K562 (cell line): ENCODE measurements at regions not wholly inside any gene's neighbourhood (a gene's known extent, or its start where the extent isn't known, plus 50 kb on each side); places are given as distances from the start of the nearest gene placed in this dataset.

Experiments used
- ATAC-seq: fragments of 200-7000 bp; cut with Tn5 transposase; 3 replicates; pipeline ENCODE4 v1.9.1; 2020; ENCODE audit warnings: moderate library complexity
- BruUV-seq: library from RNA; stranded (reverse); fragments of 400-500 nt; replicated peaks from 2 replicates; lab custom pipeline; 2021; lab: Mats Ljungman, UMichigan
- CTCF ChIA-PET: fragments of 300-600 bp; formaldehyde crosslinking; extraction: SDS; loops from one replicate; lab custom pipeline; 2021; ENCODE audit warnings: low intra/inter-chr PET ratio; lab: Yijun Ruan, JAX
- POLR2A ChIA-PET: fragments of 300-600, 350-650 bp; sonication (Branson Sonifier 250); formaldehyde crosslinking; extraction: SDS; loops from one replicate; lab custom pipeline; 2021; ENCODE audit warnings: antibody characterized with exemption, inconsistent platforms; lab: Yijun Ruan, JAX
- DNase-seq, 4 experiments: peaks; one replicate each; pipeline versions ENCODE4 v3.0.0 to v3.0.0-alpha.2; 2011 to 2018; ENCODE audit warnings: low spot score in 3 of 4, mixed read lengths in 3 of 4; ENCODE audit errors: extremely low read depth in 1 of 4
- FAIRE-seq: peaks from 2 replicates; lab custom pipeline; 2011; peaks lifted over from hg19 to GRCh38; lab: Jason Lieb, UNC
- H2AFZ ChIP-seq: 2 replicates; pipeline ENCODE4 v1.6.0; 2011; ENCODE audit warnings: low read depth, low read length, control low read depth, inconsistent platforms
- H3K27ac ChIP-seq: fragments of 200-600 bp; 3 replicates; pipeline ENCODE4 v1.8.0; 2011; ENCODE audit warnings: low read depth, mild to moderate bottlenecking, control low read depth, inconsistent platforms, low read length, moderate library complexity, mixed read lengths; ENCODE audit errors: extremely low read depth
- H3K27me3 ChIP-seq, 2 experiments: fragments of 300-600 bp in 1 of 2; 2 replicates in 1 of 2; 3 replicates in 1 of 2; pipeline versions ENCODE4 v1.6.0 to v1.8.0; 2011; ENCODE audit warnings: inconsistent platforms in 2 of 2, low read length in 2 of 2, mild to moderate bottlenecking in 1 of 2, mixed read lengths in 1 of 2, moderate library complexity in 1 of 2; ENCODE audit not compliant: control insufficient read depth in 2 of 2, insufficient read depth in 2 of 2
- H3K36me3 ChIP-seq: fragments of 300-600 bp; 3 replicates; pipeline ENCODE4 v1.8.0; 2011; ENCODE audit warnings: mild to moderate bottlenecking, low read length, inconsistent platforms; ENCODE audit not compliant: control insufficient read depth, insufficient read depth
- H3K4me1 ChIP-seq, 2 experiments: fragments of 200-600 bp in 1 of 2; replicated peaks in 1 of 2; 2 replicates in 1 of 2; 3 replicates in 1 of 2; pipeline versions ENCODE4 v1.5.1 to v1.8.0; 2011; ENCODE audit warnings: inconsistent platforms in 2 of 2, low read length in 2 of 2, mild to moderate bottlenecking in 1 of 2, mixed read lengths in 1 of 2, moderate library complexity in 1 of 2; ENCODE audit not compliant: control insufficient read depth in 2 of 2, insufficient read depth in 2 of 2
- H3K4me2 ChIP-seq: 2 replicates; pipeline ENCODE4 v1.6.1; 2011; ENCODE audit warnings: low read length, control low read depth, inconsistent platforms, mixed read lengths; ENCODE audit not compliant: insufficient read depth
- H3K4me3 ChIP-seq: fragments of 200-600 bp; sonication (generic), shearing (Covaris generic); 2 replicates; pipeline ENCODE4 v1.5.1; 2016; ENCODE audit warnings: control low read depth, inconsistent platforms
- H3K79me2 ChIP-seq: fragments of 200-600 bp; 3 replicates; pipeline ENCODE4 v1.8.0; 2011; ENCODE audit warnings: low read length, inconsistent platforms; ENCODE audit not compliant: control insufficient read depth, insufficient read depth
- H3K9ac ChIP-seq, 2 experiments: 2 replicates each; pipeline versions ENCODE4 v1.6.0 to v1.6.1; 2011; ENCODE audit warnings: low read depth in 2 of 2, low read length in 2 of 2, control low read depth in 1 of 2, inconsistent platforms in 1 of 2, mild to moderate bottlenecking in 1 of 2, mixed read lengths in 1 of 2; ENCODE audit not compliant: insufficient read depth in 1 of 2
- H3K9me1 ChIP-seq: one replicate; pipeline ENCODE4 v1.6.0; 2011; ENCODE audit warnings: inconsistent platforms, mild to moderate bottlenecking, low read length, moderate library complexity; ENCODE audit not compliant: control insufficient read depth, insufficient read depth
- H3K9me3 ChIP-seq: replicated peaks from 2 replicates; pipeline ENCODE4 v1.5.1; 2011; ENCODE audit warnings: low read depth, low read length, inconsistent platforms; ENCODE audit not compliant: control insufficient read depth, insufficient read depth
- H4K20me1 ChIP-seq: replicated peaks from 2 replicates; pipeline ENCODE4 v1.6.1; 2011; ENCODE audit warnings: low read length, inconsistent platforms, mixed read lengths; ENCODE audit not compliant: control insufficient read depth, insufficient read depth
- CC2D1A ChIP-seq: fragments of 450-650 bp; IDR thresholded peaks from 2 replicates; pipeline ENCODE4 v1.6.1; 2017; ENCODE audit warnings: mild to moderate bottlenecking
- ETS2 ChIP-seq: IDR thresholded peaks from 2 replicates; pipeline ENCODE4 v1.6.1; 2016; ENCODE audit warnings: borderline replicate concordance, missing genetic modification characterization, mild to moderate bottlenecking, moderate library complexity, missing compliant biosample characterization; ENCODE audit not compliant: poor library complexity, severe bottlenecking
- ETV6 ChIP-seq, 3 experiments: fragments of 150-350 bp in 1 of 3; sonication (generic) in 1 of 3; formaldehyde crosslinking in 1 of 3; IDR thresholded peaks; 2 replicates each; pipeline versions ENCODE4 v1.6.1 to v1.8.0; 2014 to 2022; ENCODE audit warnings: borderline replicate concordance in 2 of 3, low read depth in 2 of 3, antibody characterized with exemption in 1 of 3, low read length in 1 of 3, mild to moderate bottlenecking in 1 of 3, missing genetic modification reagents in 1 of 3
- MAX ChIP-seq: sonication (generic); formaldehyde crosslinking; IDR thresholded peaks from 2 replicates; pipeline ENCODE4 v1.9.0; 2022; ENCODE audit warnings: mild to moderate bottlenecking, missing genetic modification reagents
- RHOXF2B ChIP-seq: fragments of 250-450 bp; sonication (Bioruptor Pico); conservative IDR thresholded peaks from 2 replicates; pipeline ENCODE4 v1.5.1; 2021
- TCF7 ChIP-seq: sonication (generic); IDR thresholded peaks from 2 replicates; pipeline ENCODE4 v1.6.1; 2016; ENCODE audit warnings: antibody characterized with exemption, borderline replicate concordance
- TEAD1 ChIP-seq, 2 experiments: fragments of 450-650 bp in 1 of 2; sonication (generic) in 1 of 2; formaldehyde crosslinking; IDR thresholded peaks; 2 replicates each; pipeline versions ENCODE4 v1.4.0 to v1.8.0; 2020 to 2022; ENCODE audit warnings: mild to moderate bottlenecking in 2 of 2, missing genetic modification reagents in 1 of 2
- U2AF2 ChIP-seq: fragments of 200-400 bp; formaldehyde crosslinking; optimal IDR thresholded peaks from 2 replicates; pipeline ENCODE3; 2017; ENCODE audit warnings: low read depth, mild to moderate bottlenecking, low read length
- ZNF263 ChIP-seq: sonication (generic); formaldehyde crosslinking; IDR thresholded peaks from 2 replicates; pipeline ENCODE4 v1.8.0; 2022; ENCODE audit warnings: mild to moderate bottlenecking, missing genetic modification reagents, borderline replicate concordance
- ZNF830 ChIP-seq: fragments of 250-450 bp; sonication (Bioruptor Pico); IDR thresholded peaks from 2 replicates; pipeline ENCODE4 v1.5.0; 2021; ENCODE audit warnings: mild to moderate bottlenecking
- WGBS: fragments of 100-300 bp; shearing (Covaris generic); methylation state at CpG from one replicate; pipeline ENCODE4 v1.1.6; 2016; ENCODE audit warnings: low coverage, mixed read lengths; ENCODE audit not compliant: insufficient coverage; ENCODE audit errors: missing lambda C conversion rate; 5-methylcytosine and 5-hydroxymethylcytosine counted together
- in situ Hi-C: fragments of 300-500 bp; cut with MboI; formaldehyde crosslinking; loops from 4 replicates; pipeline ENCODE4 v1.15.0; 2018; ENCODE audit warnings: inconsistent platforms, mixed read lengths
- intact Hi-C: fragments of 100-400 bp; cut with micrococcal nuclease; formaldehyde crosslinking; loops from 2 replicates; pipeline ENCODE4 v1.14.2; 2022
- TF ChIP-seq, protein P1 (sequence below): sonication (generic); formaldehyde crosslinking; IDR thresholded peaks from 2 replicates; pipeline ENCODE4 v1.8.0; 2022; ENCODE audit warnings: mild to moderate bottlenecking, missing genetic modification reagents
- TF ChIP-seq, protein P2 (sequence below): fragments of 150-350 bp; IDR thresholded peaks from 2 replicates; pipeline ENCODE4 v1.6.1; 2014; ENCODE audit warnings: low read depth, mild to moderate bottlenecking, low read length, borderline replicate concordance

DNA sequence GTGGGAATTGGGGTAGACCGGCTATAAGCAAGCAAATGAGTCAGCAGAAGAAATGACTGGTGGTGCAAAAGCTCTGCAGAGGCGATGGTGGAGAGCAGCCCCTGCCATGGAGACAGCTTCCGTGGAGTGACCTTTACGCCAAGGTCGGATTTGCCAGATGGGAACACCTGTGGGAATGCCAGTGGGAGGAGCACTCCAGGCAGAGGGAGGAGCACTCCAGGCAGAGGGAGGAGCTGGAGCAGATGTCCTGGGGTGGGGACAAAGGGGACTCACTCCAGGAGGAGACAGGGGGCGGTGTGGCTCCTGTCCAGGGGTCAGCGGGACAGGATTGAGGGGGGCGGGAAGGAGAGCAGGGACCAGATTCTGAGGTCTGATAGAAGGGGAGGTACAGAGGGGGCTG lies 258.8 kb upstream of the CTBP2 start:
- Histone ChIP-seq H3K27me3 (peaks cover 5 to 38% of the 10 kb centered on the region in 2 experiments; a peak in 4 of 5 replicates), H3K9me3 (no peaks in the 10 kb centered on the region), H3K27ac (no peak overlapping the region), H3K79me2 (no peaks in the 10 kb centered on the region), H3K9me1 (no peaks in the 10 kb centered on the region), H3K4me2 (no peak overlapping the region), H3K4me1 (no peaks in the 10 kb centered on the region), H3K36me3 (no peaks in the 10 kb centered on the region), H3K4me3 (no peak overlapping the region), H2AFZ (no peak overlapping the region), H3K9ac (no peak overlapping the region), H4K20me1 (no peaks in the 10 kb centered on the region)
- intact Hi-C loops = no loop called here
- ChIA-PET POLR2A (no interaction called here), CTCF (no interaction called here)
- FAIRE-seq (no peak), ATAC-seq (no peak), DNase-seq (no peak)
- BruUV-seq = no TSS peak
- WGBS = 3% methylated on average over 5 of the region's 8 CpGs
- in situ Hi-C loops = no loop called here
- TF ChIP-seq CC2D1A = no peak
- TF ChIP-seq TCF7 = no peak
- peak; percentile 68 for TF ChIP-seq ZNF263 (CRISPR knock-in tag)
- no peak for TF ChIP-seq ZNF830 (CRISPR knock-in tag)
- no peak for TF ChIP-seq U2AF2

DNA sequence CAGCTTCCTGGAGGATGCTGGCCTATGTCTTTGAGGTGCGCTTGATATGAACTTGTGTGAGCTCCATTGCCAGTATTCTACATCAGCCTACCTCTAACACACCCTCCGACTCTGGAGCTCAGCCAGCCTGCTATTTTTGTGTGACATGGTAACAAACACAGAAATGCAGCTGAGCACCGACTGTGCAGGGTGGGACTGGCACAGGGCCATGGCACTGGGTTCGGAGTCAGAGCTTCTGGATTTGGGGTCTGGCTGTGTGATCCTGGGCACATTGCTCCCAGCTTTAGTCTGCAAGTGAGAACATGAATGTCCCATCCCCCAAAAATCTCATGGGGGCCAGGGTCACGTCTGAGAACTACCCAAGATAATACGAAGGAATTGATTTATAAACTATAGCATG lies 257.2 kb upstream of the CTBP2 start:
- H4K20me1 ChIP-seq = no peaks in the 10 kb centered on the region
- H3K9ac ChIP-seq = no peak overlapping the region
- ChIA-PET POLR2A (interaction anchor here (0.6 kb wide), 1 partner anchor 63 kb away, joined by 3 read pairs; no protein-coding TSS in a partner anchor), CTCF (no interaction called here)
- WGBS = 0% methylated on average over 6 of the region's 6 CpGs
- DNase-seq (no peak), ATAC-seq (no peak), FAIRE-seq (no peak)
- BruUV-seq = no TSS peak
- no peak overlapping the region for H3K4me3 ChIP-seq
- intact Hi-C loops = no loop called here
- in situ Hi-C loops = no loop called here
- no peak overlapping the region for H3K4me2 ChIP-seq
- peaks cover 4 to 27% of the 10 kb centered on the region in 2 experiments; a peak in 4 of 5 replicates for H3K27me3 ChIP-seq
- no peaks in the 10 kb centered on the region for H3K4me1 ChIP-seq
- H3K27ac ChIP-seq = no peak overlapping the region
- no peak overlapping the region for H2AFZ ChIP-seq
- no peaks in the 10 kb centered on the region for H3K9me1 ChIP-seq
- H3K9me3 ChIP-seq = no peaks in the 10 kb centered on the region
- no peaks in the 10 kb centered on the region for H3K36me3 ChIP-seq
- no peaks in the 10 kb centered on the region for H3K79me2 ChIP-seq
- TF ChIP-seq, protein P1, sequence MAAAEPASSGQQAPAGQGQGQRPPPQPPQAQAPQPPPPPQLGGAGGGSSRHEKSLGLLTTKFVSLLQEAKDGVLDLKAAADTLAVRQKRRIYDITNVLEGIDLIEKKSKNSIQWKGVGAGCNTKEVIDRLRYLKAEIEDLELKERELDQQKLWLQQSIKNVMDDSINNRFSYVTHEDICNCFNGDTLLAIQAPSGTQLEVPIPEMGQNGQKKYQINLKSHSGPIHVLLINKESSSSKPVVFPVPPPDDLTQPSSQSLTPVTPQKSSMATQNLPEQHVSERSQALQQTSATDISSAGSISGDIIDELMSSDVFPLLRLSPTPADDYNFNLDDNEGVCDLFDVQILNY (CRISPR knock-in tag) = no peak
- TF ChIP-seq ETS2 (tag) (no peak), TEAD1 (CRISPR knock-in tag; IDR thresholded peaks at IDR 0.05) (no peak), ETV6 (IDR thresholded peaks at IDR 0.05; ENCODE audit: borderline replicate concordance in 1 of 2, low read depth in 2 of 2, low read length in 1 of 2) (no peak), ETV6 (CRISPR knock-in tag; IDR thresholded peaks at IDR 0.05; ENCODE audit: borderline replicate concordance) (no peak), MAX (CRISPR knock-in tag) (no peak), RHOXF2B (CRISPR knock-in tag) (no peak)
- TF ChIP-seq, protein P2, sequence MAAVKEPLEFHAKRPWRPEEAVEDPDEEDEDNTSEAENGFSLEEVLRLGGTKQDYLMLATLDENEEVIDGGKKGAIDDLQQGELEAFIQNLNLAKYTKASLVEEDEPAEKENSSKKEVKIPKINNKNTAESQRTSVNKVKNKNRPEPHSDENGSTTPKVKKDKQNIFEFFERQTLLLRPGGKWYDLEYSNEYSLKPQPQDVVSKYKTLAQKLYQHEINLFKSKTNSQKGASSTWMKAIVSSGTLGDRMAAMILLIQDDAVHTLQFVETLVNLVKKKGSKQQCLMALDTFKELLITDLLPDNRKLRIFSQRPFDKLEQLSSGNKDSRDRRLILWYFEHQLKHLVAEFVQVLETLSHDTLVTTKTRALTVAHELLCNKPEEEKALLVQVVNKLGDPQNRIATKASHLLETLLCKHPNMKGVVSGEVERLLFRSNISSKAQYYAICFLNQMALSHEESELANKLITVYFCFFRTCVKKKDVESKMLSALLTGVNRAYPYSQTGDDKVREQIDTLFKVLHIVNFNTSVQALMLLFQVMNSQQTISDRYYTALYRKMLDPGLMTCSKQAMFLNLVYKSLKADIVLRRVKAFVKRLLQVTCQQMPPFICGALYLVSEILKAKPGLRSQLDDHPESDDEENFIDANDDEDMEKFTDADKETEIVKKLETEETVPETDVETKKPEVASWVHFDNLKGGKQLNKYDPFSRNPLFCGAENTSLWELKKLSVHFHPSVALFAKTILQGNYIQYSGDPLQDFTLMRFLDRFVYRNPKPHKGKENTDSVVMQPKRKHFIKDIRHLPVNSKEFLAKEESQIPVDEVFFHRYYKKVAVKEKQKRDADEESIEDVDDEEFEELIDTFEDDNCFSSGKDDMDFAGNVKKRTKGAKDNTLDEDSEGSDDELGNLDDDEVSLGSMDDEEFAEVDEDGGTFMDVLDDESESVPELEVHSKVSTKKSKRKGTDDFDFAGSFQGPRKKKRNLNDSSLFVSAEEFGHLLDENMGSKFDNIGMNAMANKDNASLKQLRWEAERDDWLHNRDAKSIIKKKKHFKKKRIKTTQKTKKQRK = no peak
